IMR-90 (cell line): ENCODE measurements at regions not wholly inside any gene's neighbourhood (a gene's known extent, or its start where the extent isn't known, plus 50 kb on each side); places are given as distances from the start of the nearest gene placed in this dataset.

Source experiments
- ATAC-seq: fragments of 200-7000 bp; cut with Tn5 transposase; 2 replicates; pipeline ENCODE4 v1.9.1; 2020; ENCODE audit warnings: low read depth, mild to moderate bottlenecking, moderate library complexity
- BruUV-seq: library from RNA; stranded (reverse); fragments of 400-500 nt; replicated peaks from 2 replicates; lab custom pipeline; 2021; lab: Mats Ljungman, UMichigan
- CTCF ChIA-PET: fragments of 300-600 bp; formaldehyde crosslinking; extraction: SDS; loops from one replicate; lab custom pipeline; 2021; ENCODE audit warnings: antibody characterized with exemption; lab: Yijun Ruan, JAX
- POLR2A ChIA-PET: fragments of 300-600 bp; sonication (Branson Sonifier 250); formaldehyde crosslinking; loops from one replicate; lab custom pipeline; 2022; ENCODE audit warnings: antibody characterized with exemption; ENCODE audit not compliant: unreplicated experiment; lab: Charles Lee
- DNase-seq: peaks from one replicate; pipeline ENCODE4 v3.0.0; 2013
- H2AFZ ChIP-seq: replicated peaks from 2 replicates; pipeline ENCODE3; 2013; ENCODE audit warnings: low read length, mild to moderate bottlenecking; ENCODE audit not compliant: poor library complexity
- H2AK5ac ChIP-seq: 2 replicates; pipeline ENCODE4 v1.6.1; 2013; ENCODE audit warnings: low read depth, low read length, inconsistent platforms
- H2AK9ac ChIP-seq: replicated peaks from 2 replicates; pipeline ENCODE3; 2013; ENCODE audit warnings: mild to moderate bottlenecking, low read depth, low read length, moderate library complexity; ENCODE audit not compliant: poor library complexity
- H2BK120ac ChIP-seq: 2 replicates; pipeline ENCODE4 v1.6.1; 2013; ENCODE audit warnings: low read depth, low read length, inconsistent platforms
- H2BK15ac ChIP-seq: 3 replicates; pipeline ENCODE4 v1.6.1; 2013; ENCODE audit warnings: low read depth, low read length, inconsistent platforms
- H2BK20ac ChIP-seq: 2 replicates; pipeline ENCODE4 v1.6.1; 2013; ENCODE audit warnings: low read depth, mild to moderate bottlenecking, inconsistent platforms, low read length, moderate library complexity
- H2BK5ac ChIP-seq: 2 replicates; pipeline ENCODE4 v1.6.1; 2013; ENCODE audit warnings: mild to moderate bottlenecking, low read depth, low read length, inconsistent platforms; ENCODE audit not compliant: poor library complexity, severe bottlenecking
- H3K14ac ChIP-seq: replicated peaks from 2 replicates; pipeline ENCODE4 v1.6.1; 2013; ENCODE audit warnings: low read depth, low read length, inconsistent platforms
- H3K18ac ChIP-seq: 2 replicates; pipeline ENCODE4 v1.6.1; 2013; ENCODE audit warnings: low read depth, low read length, control low read depth
- H3K23ac ChIP-seq: 2 replicates; pipeline ENCODE4 v1.6.1; 2013; ENCODE audit warnings: low read depth, low read length, inconsistent platforms
- H3K27ac ChIP-seq: 2 replicates; pipeline ENCODE4 v1.5.1; 2013; ENCODE audit warnings: mild to moderate bottlenecking, control low read depth, low read length; ENCODE audit not compliant: insufficient read depth
- H3K27me3 ChIP-seq: 2 replicates; pipeline ENCODE4 v1.6.1; 2013; ENCODE audit warnings: low read length; ENCODE audit not compliant: control insufficient read depth, insufficient read depth
- H3K36me3 ChIP-seq: 2 replicates; pipeline ENCODE4 v1.6.1; 2013; ENCODE audit warnings: low read length, mixed read lengths; ENCODE audit not compliant: control insufficient read depth, insufficient read depth
- H3K4ac ChIP-seq: 2 replicates; pipeline ENCODE4 v1.6.1; 2013; ENCODE audit warnings: low read depth, low read length, inconsistent platforms
- H3K4me1 ChIP-seq: 2 replicates; pipeline ENCODE4 v1.6.1; 2013; ENCODE audit warnings: low read length, mixed read lengths; ENCODE audit not compliant: control insufficient read depth, insufficient read depth
- H3K4me2 ChIP-seq: 2 replicates; pipeline ENCODE4 v1.6.1; 2013; ENCODE audit warnings: low read depth, mild to moderate bottlenecking, control low read depth, low read length, moderate library complexity
- H3K4me3 ChIP-seq: 2 replicates; pipeline ENCODE4 v1.5.1; 2013; ENCODE audit warnings: low read depth, mild to moderate bottlenecking, control low read depth, low read length, moderate library complexity; ENCODE audit not compliant: insufficient read depth
- H3K56ac ChIP-seq: 2 replicates; pipeline ENCODE4 v1.6.1; 2013; ENCODE audit warnings: low read length, inconsistent platforms; ENCODE audit not compliant: insufficient read depth; ENCODE audit errors: extremely low read depth
- H3K79me1 ChIP-seq, 2 experiments: 2 replicates each; pipeline ENCODE4 v1.6.1; 2013; ENCODE audit warnings: low read length in 2 of 2, inconsistent platforms in 1 of 2, low read depth in 1 of 2
- H3K9ac ChIP-seq: 2 replicates; pipeline ENCODE4 v1.6.1; 2013; ENCODE audit warnings: low read depth, low read length, control low read depth
- H3K9me1 ChIP-seq: 2 replicates; pipeline ENCODE4 v1.6.1; 2013; ENCODE audit warnings: low read length, inconsistent platforms; ENCODE audit not compliant: insufficient read depth
- H3K9me3 ChIP-seq: 2 replicates; pipeline ENCODE4 v1.6.1; 2013; ENCODE audit warnings: low read length; ENCODE audit not compliant: control insufficient read depth, insufficient read depth
- H4K20me1 ChIP-seq: 2 replicates; pipeline ENCODE4 v1.6.1; 2013; ENCODE audit warnings: low read length, inconsistent platforms; ENCODE audit not compliant: insufficient read depth
- H4K5ac ChIP-seq: 2 replicates; pipeline ENCODE4 v1.6.1; 2013; ENCODE audit warnings: mild to moderate bottlenecking, low read depth, low read length, control low read depth
- H4K8ac ChIP-seq, 2 experiments: 2 replicates each; pipeline ENCODE4 v1.6.1; 2013; ENCODE audit warnings: low read depth in 2 of 2, low read length in 2 of 2, control low read depth in 1 of 2, inconsistent platforms in 1 of 2
- H4K91ac ChIP-seq: 2 replicates; pipeline ENCODE4 v1.6.1; 2013; ENCODE audit warnings: low read depth, low read length, inconsistent platforms; ENCODE audit not compliant: insufficient read depth
- CEBPB ChIP-seq: IDR thresholded peaks from 2 replicates; pipeline ENCODE4 v1.6.1; 2012; ENCODE audit warnings: low read depth, low read length, improper control_type of control experiment
- CTCF ChIP-seq: conservative IDR thresholded peaks from 2 replicates; pipeline ENCODE4 v1.5.1; 2012; ENCODE audit warnings: mild to moderate bottlenecking, low read depth, low read length, improper control_type of control experiment
- FOS ChIP-seq: fragments of 150-350 bp; IDR thresholded peaks from 2 replicates; pipeline ENCODE4 v1.6.1; 2016; ENCODE audit warnings: low read depth, low read length
- MAFK ChIP-seq: IDR thresholded peaks from 2 replicates; pipeline ENCODE4 v1.6.1; 2012; ENCODE audit warnings: low read depth, low read length, improper control_type of control experiment
- NFE2L2 ChIP-seq: fragments of 150-350 bp; IDR thresholded peaks from 2 replicates; pipeline ENCODE4 v1.6.1; 2016; ENCODE audit warnings: low read depth, mild to moderate bottlenecking, low read length
- RAD21 ChIP-seq: IDR thresholded peaks from 2 replicates; pipeline ENCODE4 v1.6.1; 2012; ENCODE audit warnings: low read length, improper control_type of control experiment
- SMC3 ChIP-seq: fragments of 150-350 bp; IDR thresholded peaks from 2 replicates; pipeline ENCODE4 v1.6.1; 2016; ENCODE audit warnings: low read depth, mild to moderate bottlenecking, antibody characterized with exemption, low read length, moderate library complexity
- WGBS, 2 experiments: methylation state at CpG; one replicate each; pipeline versions ENCODE4 v1.1.5 to v1.1.7; 2013; ENCODE audit warnings: missing lambda C conversion rate in 2 of 2; ENCODE audit not compliant: insufficient read length in 1 of 2; ENCODE audit errors: extremely low coverage in 2 of 2; 5-methylcytosine and 5-hydroxymethylcytosine counted together
- dilution Hi-C: fragments of 300-500 bp; cut with HindIII; formaldehyde crosslinking; loops from one replicate; pipeline ENCODE4 v1.14.3; 2018; ENCODE audit warnings: low sequenced_read_pairs; ENCODE audit not compliant: unreplicated experiment
- in situ Hi-C: fragments of 300-500 bp; cut with MboI; formaldehyde crosslinking; loops from 3 replicates; pipeline ENCODE4 v1.14.3; 2019; ENCODE audit warnings: low sequenced_read_pairs, inconsistent platforms, mixed read lengths
- intact Hi-C: fragments of 100-400 bp; cut with micrococcal nuclease; formaldehyde crosslinking; loops from 2 replicates; pipeline ENCODE4 v1.10.0; 2022

- peak; percentile 34 for DNase-seq
- ChIA-PET POLR2A (no interaction called here), CTCF (interaction anchor here (0.7 to 1.1 kb wide), 4 partner anchors 11 to 75 kb away, joined by 3 to 5 read pairs (median 3); no protein-coding TSS in a partner anchor)
These were observed 204.4 kb upstream of the RASGRP1 start for GRCh38 chr15:38768970-38769369.

More at GRCh38 chr15:38768970-38769369, 204.4 kb upstream of the RASGRP1 start:
- H2AK9ac ChIP-seq: no peak overlapping the region
- no peaks in the 10 kb centered on the region for H3K79me1 ChIP-seq
- H2BK20ac ChIP-seq: peak overlapping the region; percentile 86
- no peaks in the 10 kb centered on the region for H3K9me1 ChIP-seq
- no peak overlapping the region for H2BK5ac ChIP-seq
- peak overlapping the region; percentile 23; the same call in 1 of the 3 replicates for H2BK15ac ChIP-seq
- dilution Hi-C loops: no loop called here
- no peaks in the 10 kb centered on the region for H3K27me3 ChIP-seq
- peak overlapping the region; percentile 70 for H3K4ac ChIP-seq
- H3K27ac ChIP-seq: no peak overlapping the region
- no peak overlapping the region; the same call in 1 of the 2 replicates for H2AK5ac ChIP-seq
- H3K36me3 ChIP-seq: no peaks in the 10 kb centered on the region
- peak overlapping the region; percentile 69 for H3K23ac ChIP-seq
- H3K4me2 ChIP-seq: no peak overlapping the region
- H3K4me3 ChIP-seq: no peak overlapping the region
- H4K8ac ChIP-seq: peak overlapping the region in 1 of 2 experiments; percentile 53; a peak in 1 of 4 replicates
- TF ChIP-seq NFE2L2: no peak
- peak; percentile 38 for TF ChIP-seq CTCF
- TF ChIP-seq SMC3: peak; percentile 9; the same call in 1 of the 2 replicates
- TF ChIP-seq CEBPB: no peak
- TF ChIP-seq MAFK: 0 out of 2 replicates have a peak, but pooled peaks have one; percentile 23
- no peak for TF ChIP-seq FOS
- peak; percentile 42; the same call in 1 of the 2 replicates for TF ChIP-seq RAD21
- H3K14ac ChIP-seq: no peak overlapping the region; the same call in 1 of the 2 replicates
- H3K18ac ChIP-seq: 0 out of 2 replicates have a peak overlapping the region, but pooled peaks have one; percentile 42
- BruUV-seq: no TSS peak
- WGBS, 2 experiments: 80% methylated on average over 3 of the region's 6 CpGs; no CpG with 5 or more reads in 1 of the 2 experiments
- no peak overlapping the region for H2AFZ ChIP-seq
- H4K20me1 ChIP-seq: no peaks in the 10 kb centered on the region
- no peak overlapping the region; the same call in 1 of the 2 replicates for H3K56ac ChIP-seq
- H3K4me1 ChIP-seq: 0 out of 2 replicates have a peak, but pooled peaks cover 2% of the 10 kb centered on the region
- no peak overlapping the region for H3K9ac ChIP-seq
- no peaks in the 10 kb centered on the region for H3K9me3 ChIP-seq
- in situ Hi-C loops: no loop called here
- peak overlapping the region; percentile 75; the same call in 1 of the 2 replicates for H4K5ac ChIP-seq
- ATAC-seq: peak; percentile 86
- intact Hi-C loops: no loop called here
- peak overlapping the region; percentile 82 for H2BK120ac ChIP-seq
- H4K91ac ChIP-seq: peak overlapping the region; percentile 66
